SK-N-SH treated with all-trans-retinoic acid at 6 μM for 48 hours (cell line): ENCODE measurements at regions not wholly inside any gene's neighbourhood (a gene's known extent, or its start where the extent isn't known, plus 50 kb on each side); places are given as distances from the start of the nearest gene placed in this dataset.

Experiments
- ATAC-seq: fragments of 200-7000 bp; cut with Tn5 transposase; 3 replicates; pipeline ENCODE4 v1.9.1; 2020; ENCODE audit warnings: mild to moderate bottlenecking, moderate library complexity
- ARNTL ChIP-seq: fragments of 450-650 bp; formaldehyde crosslinking; IDR thresholded peaks from 2 replicates; pipeline ENCODE4 v1.5.0; 2020; ENCODE audit warnings: low read depth, mild to moderate bottlenecking, moderate library complexity, borderline replicate concordance
- CREB5 ChIP-seq: fragments of 250-450 bp; sonication (Bioruptor Pico); IDR thresholded peaks from 2 replicates; pipeline ENCODE4 v1.5.1; 2020; ENCODE audit warnings: low read depth, mild to moderate bottlenecking, moderate library complexity
- CSDC2 ChIP-seq: fragments of 250-450 bp; sonication (Bioruptor Pico); IDR thresholded peaks from 2 replicates; pipeline ENCODE4 v1.5.0; 2020; ENCODE audit warnings: mild to moderate bottlenecking, moderate library complexity
- ESRRG ChIP-seq: fragments of 250-450 bp; sonication (Bioruptor Pico); IDR thresholded peaks from 2 replicates; pipeline ENCODE4 v1.6.1; 2021; ENCODE audit warnings: mild to moderate bottlenecking
- POU6F1 ChIP-seq: fragments of 250-450 bp; sonication (Bioruptor Pico); IDR thresholded peaks from 2 replicates; pipeline ENCODE4 v1.8.0; 2021; ENCODE audit warnings: low read depth, mild to moderate bottlenecking, moderate library complexity, borderline replicate concordance
- PPARA ChIP-seq: fragments of 250-450 bp; sonication (Bioruptor Pico); IDR thresholded peaks from 2 replicates; pipeline ENCODE4 v1.5.0; 2020; ENCODE audit warnings: mild to moderate bottlenecking, borderline replicate concordance
- RARB ChIP-seq: fragments of 250-450 bp; sonication (Bioruptor Pico); IDR thresholded peaks from 2 replicates; pipeline ENCODE4 v1.8.0; 2021; ENCODE audit warnings: mild to moderate bottlenecking, moderate library complexity
- TCF4 ChIP-seq: fragments of 250-450 bp; sonication (Bioruptor Pico); IDR thresholded peaks from 2 replicates; pipeline ENCODE4 v1.8.0; 2021; ENCODE audit warnings: mild to moderate bottlenecking, moderate library complexity, borderline replicate concordance
- ZC3H10 ChIP-seq: fragments of 250-450 bp; sonication (Bioruptor Pico); IDR thresholded peaks from 2 replicates; pipeline ENCODE4 v1.5.1; 2021; ENCODE audit warnings: mild to moderate bottlenecking, moderate library complexity
- ZNF70 ChIP-seq: fragments of 450-650 bp; formaldehyde crosslinking; IDR thresholded peaks from 2 replicates; pipeline ENCODE4 v1.5.0; 2020; ENCODE audit warnings: mild to moderate bottlenecking, moderate library complexity
- TF ChIP-seq, protein P1 (sequence below): fragments of 250-450 bp; sonication (Bioruptor Pico); IDR thresholded peaks from 2 replicates; pipeline ENCODE4 v1.5.0; 2020; ENCODE audit warnings: mild to moderate bottlenecking, moderate library complexity

DNA sequence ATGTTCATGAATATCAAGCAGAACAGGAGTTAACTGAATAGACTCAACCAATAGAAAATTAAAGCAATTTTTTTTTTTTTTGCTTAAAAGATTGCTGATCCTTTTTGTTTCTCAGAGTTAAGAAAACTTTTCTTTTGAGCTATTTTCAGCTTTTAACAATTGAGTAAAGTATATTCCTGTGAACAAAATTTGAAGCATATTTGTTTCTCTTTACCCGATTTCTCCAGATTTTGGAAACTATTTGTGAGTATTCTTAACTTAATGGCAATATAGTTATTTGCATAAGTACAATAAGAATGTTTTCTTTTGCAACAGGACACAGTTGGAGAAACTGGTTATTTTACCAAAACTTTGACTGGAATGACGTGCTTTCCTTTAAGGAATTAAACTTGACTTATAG, 53.4 kb upstream of the C15orf39 start:
- no peak for TF ChIP-seq ZC3H10
- TF ChIP-seq, all 23 proteins: peak for 0

DNA sequence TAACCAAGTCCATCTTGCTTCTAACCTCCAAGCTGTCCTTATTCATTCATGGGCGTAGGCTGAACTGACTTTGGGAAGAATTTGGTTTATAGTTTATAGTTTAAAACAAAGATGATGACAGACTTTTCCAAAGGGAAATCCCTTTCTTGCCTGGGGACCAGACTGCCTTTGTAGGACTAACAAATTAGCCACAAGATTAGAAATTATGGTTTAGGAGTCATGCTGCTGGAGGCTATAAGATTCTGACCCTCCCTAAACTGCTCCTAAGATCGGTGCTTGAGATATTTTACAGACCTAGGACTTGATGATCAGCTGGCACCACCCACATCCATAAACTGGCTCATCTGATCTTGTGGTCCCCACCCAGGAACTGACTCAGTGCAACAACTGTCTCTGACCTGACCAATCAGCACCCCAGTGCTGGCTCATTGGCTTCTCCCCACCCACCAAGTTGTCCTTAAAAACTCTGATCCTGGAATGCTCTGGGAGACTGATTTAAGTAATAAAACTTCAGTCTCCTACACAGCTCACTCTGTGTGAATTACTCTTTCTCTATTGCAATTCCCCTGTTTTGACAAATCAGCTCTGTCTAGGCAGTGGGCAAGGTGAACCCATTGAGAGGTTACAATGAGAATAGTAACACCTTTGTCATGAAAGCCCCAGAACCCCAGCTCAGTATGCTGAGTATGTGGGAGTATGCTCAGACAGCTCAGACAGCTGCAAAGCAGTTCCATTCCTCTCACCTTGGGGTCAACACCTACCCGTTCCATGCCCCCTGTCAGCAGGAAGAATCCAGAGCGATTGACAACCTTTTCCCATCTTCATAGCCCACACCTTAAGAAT, 51.6 kb upstream of the C15orf39 start:
- ATAC-seq, result no peak
- TF ChIP-seq POU6F1 (CRISPR knock-in tag) (no peak), ZC3H10 (no peak), TCF4 (no peak)

More for the DNA sequence above, 53.4 kb upstream of the C15orf39 start:
- ATAC-seq, result no peak

DNA sequence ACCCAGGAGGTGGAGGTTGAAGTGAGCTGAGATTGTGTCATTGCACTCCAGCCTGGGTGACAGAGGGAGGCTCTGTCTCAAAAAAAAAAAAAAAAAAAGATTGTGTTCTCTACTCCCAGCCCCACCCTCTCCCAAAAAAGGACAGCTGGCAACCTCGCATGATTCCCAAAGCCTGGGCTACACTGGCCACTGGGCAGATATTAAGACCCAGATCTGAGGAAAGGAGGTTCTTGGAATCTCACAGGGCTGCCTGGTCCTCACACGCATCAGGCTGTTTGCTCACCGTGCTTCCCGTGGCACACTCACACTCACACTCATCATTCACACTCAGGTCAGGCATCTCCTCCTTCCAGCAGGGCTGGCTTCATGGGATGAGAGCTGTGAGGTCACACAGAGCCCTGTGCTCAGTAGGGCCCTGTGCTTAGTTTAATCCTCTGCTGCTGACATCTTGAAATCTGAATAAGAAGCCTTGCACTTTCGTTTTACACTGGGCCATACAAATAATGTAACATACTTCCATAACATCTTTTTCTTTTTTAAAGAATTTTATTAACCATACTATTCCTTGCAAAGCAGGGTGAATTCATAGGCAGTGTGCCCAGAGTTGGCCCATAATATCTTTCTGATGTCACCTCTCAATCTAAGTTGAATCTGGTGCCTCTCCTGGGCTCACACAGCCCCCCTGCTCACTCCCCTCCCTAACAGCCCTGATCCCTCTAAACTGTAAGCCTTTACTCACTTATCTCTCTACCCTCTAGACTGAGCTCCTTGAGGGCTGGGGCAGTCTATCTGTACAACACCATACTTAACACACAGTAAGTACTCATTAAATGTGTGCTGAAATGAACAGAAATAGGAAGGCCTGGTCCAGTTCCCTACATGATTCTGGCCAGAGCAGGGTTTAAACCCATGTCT, 50.2 kb upstream of the C15orf39 start:
- TF ChIP-seq CSDC2, result no peak
- TF ChIP-seq ZC3H10, result no peak
- no peak for TF ChIP-seq RARB
- no peak for TF ChIP-seq ZNF70 (CRISPR knock-in tag)
- TF ChIP-seq ARNTL (CRISPR knock-in tag), result no peak
- no peak for TF ChIP-seq POU6F1 (CRISPR knock-in tag)
- TF ChIP-seq PPARA (CRISPR knock-in tag), result no peak
- TF ChIP-seq, protein P1, sequence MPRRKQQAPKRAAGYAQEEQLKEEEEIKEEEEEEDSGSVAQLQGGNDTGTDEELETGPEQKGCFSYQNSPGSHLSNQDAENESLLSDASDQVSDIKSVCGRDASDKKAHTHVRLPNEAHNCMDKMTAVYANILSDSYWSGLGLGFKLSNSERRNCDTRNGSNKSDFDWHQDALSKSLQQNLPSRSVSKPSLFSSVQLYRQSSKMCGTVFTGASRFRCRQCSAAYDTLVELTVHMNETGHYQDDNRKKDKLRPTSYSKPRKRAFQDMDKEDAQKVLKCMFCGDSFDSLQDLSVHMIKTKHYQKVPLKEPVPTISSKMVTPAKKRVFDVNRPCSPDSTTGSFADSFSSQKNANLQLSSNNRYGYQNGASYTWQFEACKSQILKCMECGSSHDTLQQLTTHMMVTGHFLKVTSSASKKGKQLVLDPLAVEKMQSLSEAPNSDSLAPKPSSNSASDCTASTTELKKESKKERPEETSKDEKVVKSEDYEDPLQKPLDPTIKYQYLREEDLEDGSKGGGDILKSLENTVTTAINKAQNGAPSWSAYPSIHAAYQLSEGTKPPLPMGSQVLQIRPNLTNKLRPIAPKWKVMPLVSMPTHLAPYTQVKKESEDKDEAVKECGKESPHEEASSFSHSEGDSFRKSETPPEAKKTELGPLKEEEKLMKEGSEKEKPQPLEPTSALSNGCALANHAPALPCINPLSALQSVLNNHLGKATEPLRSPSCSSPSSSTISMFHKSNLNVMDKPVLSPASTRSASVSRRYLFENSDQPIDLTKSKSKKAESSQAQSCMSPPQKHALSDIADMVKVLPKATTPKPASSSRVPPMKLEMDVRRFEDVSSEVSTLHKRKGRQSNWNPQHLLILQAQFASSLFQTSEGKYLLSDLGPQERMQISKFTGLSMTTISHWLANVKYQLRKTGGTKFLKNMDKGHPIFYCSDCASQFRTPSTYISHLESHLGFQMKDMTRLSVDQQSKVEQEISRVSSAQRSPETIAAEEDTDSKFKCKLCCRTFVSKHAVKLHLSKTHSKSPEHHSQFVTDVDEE (CRISPR knock-in tag), result no peak
- TF ChIP-seq CREB5 (CRISPR knock-in tag), result no peak
- TF ChIP-seq ESRRG (CRISPR knock-in tag), result no peak

More for the DNA sequence above, 50.2 kb upstream of the C15orf39 start:
- ATAC-seq, result no peak; the same call in 2 of the 3 replicates
